Sigmoid colon (tissue), 4 donors: ENCODE measurements at regions not wholly inside any gene's neighbourhood (a gene's known extent, or its start where the extent isn't known, plus 50 kb on each side); places are given as distances from the start of the nearest gene placed in this dataset.

Source experiments
- POLR2A ChIP-seq, 2 donors: fragments of 450-650 bp; IDR thresholded peaks; one replicate each; pipeline ENCODE4 v1.6.1; 2016; ENCODE audit warnings: antibody characterized with exemption in 2 of 2, mild to moderate bottlenecking in 2 of 2, moderate library complexity in 2 of 2
- POLR2AphosphoS5 ChIP-seq, 4 donors: sonication (generic); formaldehyde crosslinking; IDR thresholded peaks; one replicate each; pipeline ENCODE4 v1.6.1; 2017; ENCODE audit warnings: antibody characterized with exemption in 4 of 4
- TF ChIP-seq, protein P1 (sequence below), 4 experiments: fragments of 450-650 bp in 3 of 4; fragments of 200-600 bp in 1 of 4; IDR thresholded peaks; one replicate each; pipeline ENCODE4 v1.5.1; 2016 to 2019; ENCODE audit warnings: antibody characterized with exemption in 4 of 4, mild to moderate bottlenecking in 3 of 4, moderate library complexity in 2 of 4

DNA sequence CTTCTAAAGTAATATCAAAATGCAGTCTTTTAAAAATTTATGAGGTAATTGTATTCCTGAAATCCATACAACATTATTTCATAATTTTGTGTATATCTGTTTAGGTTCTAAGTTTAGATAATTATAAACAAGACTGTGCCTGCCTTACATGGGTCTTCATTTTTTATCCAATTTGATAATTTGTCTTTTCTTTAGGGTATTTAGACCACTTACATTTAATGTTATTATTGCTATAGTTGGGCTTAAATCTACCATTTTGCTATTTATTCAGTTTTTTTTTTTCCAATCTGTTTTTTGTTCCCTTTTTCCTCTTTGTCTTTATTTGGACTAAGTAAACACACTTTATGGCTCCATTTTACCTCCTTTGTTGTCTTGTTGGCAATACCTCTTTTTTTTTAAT lies 312.5 kb upstream of the MEX3C start:
- TF ChIP-seq, protein P1, sequence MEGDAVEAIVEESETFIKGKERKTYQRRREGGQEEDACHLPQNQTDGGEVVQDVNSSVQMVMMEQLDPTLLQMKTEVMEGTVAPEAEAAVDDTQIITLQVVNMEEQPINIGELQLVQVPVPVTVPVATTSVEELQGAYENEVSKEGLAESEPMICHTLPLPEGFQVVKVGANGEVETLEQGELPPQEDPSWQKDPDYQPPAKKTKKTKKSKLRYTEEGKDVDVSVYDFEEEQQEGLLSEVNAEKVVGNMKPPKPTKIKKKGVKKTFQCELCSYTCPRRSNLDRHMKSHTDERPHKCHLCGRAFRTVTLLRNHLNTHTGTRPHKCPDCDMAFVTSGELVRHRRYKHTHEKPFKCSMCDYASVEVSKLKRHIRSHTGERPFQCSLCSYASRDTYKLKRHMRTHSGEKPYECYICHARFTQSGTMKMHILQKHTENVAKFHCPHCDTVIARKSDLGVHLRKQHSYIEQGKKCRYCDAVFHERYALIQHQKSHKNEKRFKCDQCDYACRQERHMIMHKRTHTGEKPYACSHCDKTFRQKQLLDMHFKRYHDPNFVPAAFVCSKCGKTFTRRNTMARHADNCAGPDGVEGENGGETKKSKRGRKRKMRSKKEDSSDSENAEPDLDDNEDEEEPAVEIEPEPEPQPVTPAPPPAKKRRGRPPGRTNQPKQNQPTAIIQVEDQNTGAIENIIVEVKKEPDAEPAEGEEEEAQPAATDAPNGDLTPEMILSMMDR (IDR thresholded peaks at IDR 0.05): no peak
- TF ChIP-seq POLR2A (IDR thresholded peaks at IDR 0.05): no peak
- no peak for TF ChIP-seq POLR2AphosphoS5 (IDR thresholded peaks at IDR 0.05)
